Muscle of back (tissue), 3 donors: ENCODE measurements at regions not wholly inside any gene's neighbourhood (a gene's known extent, or its start where the extent isn't known, plus 50 kb on each side); places are given as distances from the start of the nearest gene placed in this dataset.

Experiments used
- DNase-seq, 3 donors: peaks; one replicate each; pipeline versions ENCODE4 v3.0.0 to v3.0.0-alpha.2; 2013

GRCh38 chr5:5370059-5370774 is 52.3 kb upstream of the ICE1 start:
- peak in 2 of 3 donors; percentile 65 to 89 for DNase-seq

GRCh38 chr5:5371005-5371404 is 51.5 kb upstream of the ICE1 start:
- DNase-seq: no peak

DNA sequence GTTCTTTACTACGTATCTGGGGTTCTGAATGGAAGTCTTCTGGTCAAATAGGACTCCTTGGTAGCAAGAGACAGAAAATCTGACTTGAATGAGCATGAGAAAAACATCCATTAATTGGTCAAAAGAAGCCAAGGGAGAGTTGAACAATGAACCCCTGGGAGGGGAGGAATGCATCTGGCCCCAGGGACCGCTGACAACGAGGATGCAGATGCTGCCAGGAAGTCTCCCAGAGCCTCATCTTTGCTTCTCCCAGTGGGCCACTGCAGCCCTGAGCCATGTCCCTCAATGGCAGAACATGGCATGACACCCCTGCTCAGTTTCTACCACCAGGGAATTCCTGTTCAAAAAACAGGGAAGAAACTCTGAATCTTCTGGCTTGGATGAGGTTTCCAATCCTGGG is 50.5 kb upstream of the ICE1 start:
- no peak for DNase-seq

- DNase-seq: no peak
Observed at GRCh38 chr5:5372511-5372910, 50.0 kb upstream of the ICE1 start.
